Osteoblast (primary cell): ENCODE measurements at regions not wholly inside any gene's neighbourhood (a gene's known extent, or its start where the extent isn't known, plus 50 kb on each side); places are given as distances from the start of the nearest gene placed in this dataset.
A peak's percentile ranks its signal among the peaks of the same experiment; 100 is the strongest.

Experiments
- DNase-seq: peaks from one replicate; pipeline ENCODE4 v3.0.0; 2011; ENCODE audit warnings: low spot score, mixed read lengths; ENCODE audit not compliant: insufficient read length; ENCODE audit errors: missing footprints
- H2AFZ ChIP-seq: 2 replicates; pipeline ENCODE4 v1.6.0; 2011; ENCODE audit warnings: mild to moderate bottlenecking, low read length
- H3K27ac ChIP-seq: 2 replicates; pipeline ENCODE4 v1.5.1; 2011; ENCODE audit warnings: mild to moderate bottlenecking, low read depth, low read length, moderate library complexity
- H3K27me3 ChIP-seq: 2 replicates; pipeline ENCODE4 v1.6.0; 2012; ENCODE audit warnings: mild to moderate bottlenecking, control low read depth, inconsistent platforms, low read length, moderate library complexity; ENCODE audit not compliant: insufficient read depth
- H3K36me3 ChIP-seq: 2 replicates; pipeline ENCODE4 v1.5.1; 2011; ENCODE audit warnings: mild to moderate bottlenecking, low read length, control low read depth, moderate library complexity; ENCODE audit not compliant: insufficient read depth
- H3K4me1 ChIP-seq: 2 replicates; pipeline ENCODE4 v1.5.1; 2011; ENCODE audit warnings: mild to moderate bottlenecking, low read length, control low read depth, moderate library complexity; ENCODE audit not compliant: insufficient read depth
- H3K4me2 ChIP-seq: 2 replicates; pipeline ENCODE4 v1.6.0; 2011; ENCODE audit warnings: mild to moderate bottlenecking, low read length; ENCODE audit not compliant: insufficient read depth
- H3K4me3 ChIP-seq: fragments of 200-600 bp; sonication (generic); 3 replicates; pipeline ENCODE4 v1.5.1; 2012; ENCODE audit warnings: mild to moderate bottlenecking, low read length, inconsistent platforms; ENCODE audit not compliant: insufficient read depth
- H3K79me2 ChIP-seq: 2 replicates; pipeline ENCODE4 v1.6.0; 2012; ENCODE audit warnings: mild to moderate bottlenecking, low read length, control low read depth, inconsistent platforms; ENCODE audit not compliant: insufficient read depth
- H3K9me3 ChIP-seq: 2 replicates; pipeline ENCODE4 v1.5.1; 2011; ENCODE audit warnings: low read depth, low read length, control low read depth
- H4K20me1 ChIP-seq: 2 replicates; pipeline ENCODE4 v1.6.0; 2012; ENCODE audit warnings: mild to moderate bottlenecking, low read length, control low read depth; ENCODE audit not compliant: insufficient read depth
- TF ChIP-seq, protein P1 (sequence below): IDR thresholded peaks from 2 replicates; pipeline ENCODE4 v1.5.1; 2011; ENCODE audit warnings: mild to moderate bottlenecking, low read depth, low read length, moderate library complexity; ENCODE audit errors: extremely low read depth

DNA sequence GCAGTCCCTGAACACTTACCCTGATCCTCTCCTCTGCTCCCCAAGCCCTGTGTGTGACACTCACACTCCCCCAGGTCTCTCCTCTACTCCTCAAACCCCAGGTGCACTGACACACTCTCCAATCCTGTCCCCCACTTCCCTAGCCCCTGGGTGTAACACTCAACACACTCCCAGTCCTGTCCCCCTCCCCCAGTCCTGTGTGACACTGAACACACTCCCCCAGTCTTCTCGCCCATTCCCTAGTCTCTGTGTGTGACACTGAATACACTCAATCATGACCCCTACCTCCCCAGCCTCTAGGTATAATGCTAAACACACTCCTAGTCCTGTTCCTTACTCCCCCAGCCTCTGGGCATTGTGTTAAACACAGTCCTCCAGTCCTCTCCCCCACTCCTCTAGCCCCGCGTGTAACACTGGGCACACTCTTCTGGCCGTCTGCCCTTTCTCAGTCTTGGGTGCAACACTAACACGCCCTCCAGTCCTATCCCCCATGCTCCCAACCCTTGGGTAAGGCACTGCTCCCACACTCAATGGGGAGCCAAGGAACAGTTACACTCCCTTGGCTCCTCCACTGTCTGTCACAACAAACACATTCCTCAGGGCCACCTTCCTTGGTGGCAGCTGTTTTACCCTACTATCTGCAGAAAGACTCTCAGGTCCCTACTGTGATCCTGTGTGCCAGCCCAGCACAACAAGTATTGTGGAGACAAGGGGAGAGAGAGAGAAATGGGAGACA, 82.5 kb upstream of the PKDCC start:
- Histone ChIP-seq H3K36me3 (no peaks in the 10 kb centered on the region), H3K4me1 (peaks cover 32% of the 10 kb centered on the region), H3K27ac (peak overlapping the region; percentile 77), H3K4me3 (no peak overlapping the region), H4K20me1 (no peaks in the 10 kb centered on the region), H3K9me3 (no peaks in the 10 kb centered on the region), H2AFZ (peak overlapping the region; percentile 31), H3K79me2 (no peaks in the 10 kb centered on the region), H3K27me3 (peaks cover 20% of the 10 kb centered on the region), H3K4me2 (peak overlapping the region; percentile 54)
- TF ChIP-seq, protein P1, sequence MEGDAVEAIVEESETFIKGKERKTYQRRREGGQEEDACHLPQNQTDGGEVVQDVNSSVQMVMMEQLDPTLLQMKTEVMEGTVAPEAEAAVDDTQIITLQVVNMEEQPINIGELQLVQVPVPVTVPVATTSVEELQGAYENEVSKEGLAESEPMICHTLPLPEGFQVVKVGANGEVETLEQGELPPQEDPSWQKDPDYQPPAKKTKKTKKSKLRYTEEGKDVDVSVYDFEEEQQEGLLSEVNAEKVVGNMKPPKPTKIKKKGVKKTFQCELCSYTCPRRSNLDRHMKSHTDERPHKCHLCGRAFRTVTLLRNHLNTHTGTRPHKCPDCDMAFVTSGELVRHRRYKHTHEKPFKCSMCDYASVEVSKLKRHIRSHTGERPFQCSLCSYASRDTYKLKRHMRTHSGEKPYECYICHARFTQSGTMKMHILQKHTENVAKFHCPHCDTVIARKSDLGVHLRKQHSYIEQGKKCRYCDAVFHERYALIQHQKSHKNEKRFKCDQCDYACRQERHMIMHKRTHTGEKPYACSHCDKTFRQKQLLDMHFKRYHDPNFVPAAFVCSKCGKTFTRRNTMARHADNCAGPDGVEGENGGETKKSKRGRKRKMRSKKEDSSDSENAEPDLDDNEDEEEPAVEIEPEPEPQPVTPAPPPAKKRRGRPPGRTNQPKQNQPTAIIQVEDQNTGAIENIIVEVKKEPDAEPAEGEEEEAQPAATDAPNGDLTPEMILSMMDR = no peak
- peak; percentile 29 for DNase-seq

DNA sequence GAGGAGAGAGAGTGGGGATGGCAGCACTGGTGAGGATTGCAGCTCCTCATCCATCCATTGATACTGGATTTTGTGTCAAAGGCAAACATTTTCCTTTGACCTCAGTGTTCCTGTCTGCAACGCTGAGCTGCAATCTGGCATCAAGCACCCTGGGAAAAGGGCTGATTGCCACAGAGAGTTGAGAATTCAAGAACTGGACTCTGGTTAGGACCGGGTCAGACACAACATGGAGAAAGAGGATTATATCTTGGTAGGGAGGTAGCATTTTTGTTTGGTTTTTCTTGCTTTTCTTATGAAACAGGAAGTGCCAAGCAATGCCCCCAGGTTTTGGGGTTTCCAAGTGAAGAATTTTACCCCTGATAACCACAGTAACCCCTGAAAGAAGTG, 81.9 kb upstream of the PKDCC start:
- Histone ChIP-seq H3K9me3 (no peaks in the 10 kb centered on the region), H3K27me3 (peaks cover 15% of the 10 kb centered on the region), H2AFZ (peak overlapping the region; percentile 31), H3K4me1 (peaks cover 32% of the 10 kb centered on the region), H3K36me3 (no peaks in the 10 kb centered on the region), H3K4me2 (peak overlapping the region; percentile 54), H3K79me2 (no peaks in the 10 kb centered on the region), H3K4me3 (peak overlapping the region; percentile 18), H3K27ac (peak overlapping the region; percentile 77), H4K20me1 (no peaks in the 10 kb centered on the region)
- DNase-seq = peak; percentile 49
- TF ChIP-seq, protein P1 = no peak

DNA sequence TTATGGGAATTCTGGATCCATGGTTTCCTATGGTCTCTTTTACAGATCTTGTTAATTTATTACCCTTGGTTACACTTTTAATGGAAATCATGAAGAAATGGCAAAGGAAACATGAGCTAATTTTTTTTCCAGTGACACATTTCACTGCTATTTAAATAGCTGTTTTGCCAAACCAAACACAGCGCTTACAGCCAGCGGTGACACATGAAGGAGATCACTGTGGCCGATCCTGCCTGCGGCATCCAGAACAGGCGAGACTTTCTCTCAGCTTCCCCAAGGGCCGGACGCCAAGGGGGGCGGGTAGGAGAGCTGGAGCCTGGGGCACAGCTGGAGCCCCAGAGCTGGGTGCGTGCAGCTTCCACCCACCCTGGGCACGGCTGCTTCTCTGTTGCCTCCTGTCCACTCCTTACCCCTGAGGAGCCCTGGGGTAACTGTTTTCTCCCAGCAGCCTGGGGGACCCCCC, 81.4 kb upstream of the PKDCC start:
- Histone ChIP-seq H3K79me2 (no peaks in the 10 kb centered on the region), H3K4me1 (peaks cover 32% of the 10 kb centered on the region), H2AFZ (peak overlapping the region; percentile 52), H3K36me3 (no peaks in the 10 kb centered on the region), H3K9me3 (no peaks in the 10 kb centered on the region), H3K4me3 (peak overlapping the region; percentile 18), H3K27ac (peak overlapping the region; percentile 77), H3K4me2 (peak overlapping the region; percentile 54), H3K27me3 (peaks cover 10% of the 10 kb centered on the region), H4K20me1 (no peaks in the 10 kb centered on the region)
- DNase-seq = peak; percentile 95
- TF ChIP-seq, protein P1 = no peak

DNA sequence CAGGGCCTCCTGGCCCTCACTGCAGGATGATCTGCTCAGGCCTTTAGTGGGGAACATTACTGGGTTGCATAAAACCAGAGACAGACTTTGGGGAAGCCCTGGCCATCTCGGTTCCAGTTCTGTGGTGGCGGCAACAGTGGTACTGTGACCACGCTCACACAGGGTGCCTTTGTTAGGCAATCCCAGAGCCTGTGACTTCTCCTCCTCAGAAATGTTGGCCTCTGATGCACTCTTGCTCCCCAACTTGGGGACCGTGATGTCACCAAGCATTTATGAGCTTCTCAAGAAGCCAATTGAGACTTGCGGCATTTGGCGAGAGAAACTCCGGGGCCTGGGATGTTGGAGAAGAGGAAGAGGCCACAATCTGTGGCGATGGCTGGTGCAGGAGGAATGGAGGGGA, 80.9 kb upstream of the PKDCC start:
- Histone ChIP-seq H3K36me3 (no peaks in the 10 kb centered on the region), H3K4me1 (peaks cover 32% of the 10 kb centered on the region), H3K4me2 (peak overlapping the region; percentile 50), H3K4me3 (no peak overlapping the region), H3K27me3 (peaks cover 8% of the 10 kb centered on the region), H3K79me2 (no peaks in the 10 kb centered on the region), H2AFZ (peak overlapping the region; percentile 52), H4K20me1 (no peaks in the 10 kb centered on the region), H3K27ac (peak overlapping the region; percentile 77), H3K9me3 (no peaks in the 10 kb centered on the region)
- TF ChIP-seq, protein P1 = no peak
- DNase-seq = peak; percentile 19
